Ascending aorta (tissue), 2 donors: ENCODE measurements at regions not wholly inside any gene's neighbourhood (a gene's known extent, or its start where the extent isn't known, plus 50 kb on each side); places are given as distances from the start of the nearest gene placed in this dataset.
"Not testable (repeated sequence)": the region's sequence is repeated elsewhere in the genome, so short reads cannot be mapped to it uniquely, and the experiment has no call there.

Source experiments
- DNase-seq, 2 donors: peaks; one replicate each; pipeline ENCODE4 v3.0.0-alpha.2; 2019; ENCODE audit warnings: low spot score in 2 of 2
- H3K27ac ChIP-seq, 2 donors: fragments of 200-600 bp; sonication (generic); one replicate each; pipeline ENCODE4 v1.5.1; 2016 to 2017; ENCODE audit warnings: mild to moderate bottlenecking in 1 of 2
- H3K27me3 ChIP-seq: fragments of 200-600 bp; sonication (generic); one replicate; pipeline ENCODE4 v1.5.1; 2017
- H3K36me3 ChIP-seq, 2 donors: fragments of 200-600 bp; sonication (generic); one replicate each; pipeline ENCODE4 v1.5.1; 2016
- H3K4me1 ChIP-seq, 2 donors: fragments of 200-600 bp; sonication (generic); one replicate each; pipeline ENCODE4 v1.5.1; 2016 to 2017; ENCODE audit warnings: mild to moderate bottlenecking in 1 of 2
- H3K4me3 ChIP-seq, 2 donors: fragments of 200-600 bp; sonication (generic); one replicate each; pipeline ENCODE4 v1.5.1; 2016 to 2017; ENCODE audit warnings: mild to moderate bottlenecking in 1 of 2
- H3K9me3 ChIP-seq, 2 donors: fragments of 200-600 bp; sonication (generic); one replicate each; pipeline ENCODE4 v1.5.1; 2016
- intact Hi-C: fragments of 100-400 bp; cut with DNase I; formaldehyde crosslinking; loops from one replicate; pipeline ENCODE4 v1.15.1; 2023
- TF ChIP-seq, protein P1 (sequence below), 3 experiments: fragments of 200-600 bp in 2 of 3; fragments of 450-650 bp in 1 of 3; sonication (generic) in 2 of 3; IDR thresholded peaks; one replicate each; pipeline ENCODE4 v1.5.1; 2016 to 2019; ENCODE audit warnings: antibody characterized with exemption in 3 of 3, mild to moderate bottlenecking in 1 of 3, moderate library complexity in 1 of 3

DNA sequence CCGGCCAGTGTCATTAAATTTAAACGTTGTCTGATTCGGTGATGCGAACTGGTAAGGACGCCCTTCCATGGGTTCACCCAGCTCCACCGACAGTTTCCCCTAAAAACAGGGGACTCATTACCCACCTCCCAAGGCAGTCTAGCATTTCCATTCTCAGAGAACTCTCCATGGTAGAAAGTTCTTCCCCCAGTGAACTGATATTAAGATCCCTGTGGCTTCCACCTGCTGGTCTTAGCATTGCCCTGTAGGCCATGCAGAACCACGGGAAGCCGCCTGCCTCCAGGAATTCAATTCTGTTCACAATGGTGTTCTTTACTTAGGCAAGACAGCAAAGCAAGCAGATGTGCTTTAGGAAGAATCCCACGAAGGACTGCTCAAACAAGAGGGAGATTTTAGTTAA lies 128.9 kb upstream of the NANOS1 start:
- Histone ChIP-seq H3K4me3 (no peak overlapping the region), H3K4me1 (no peaks in the 10 kb centered on the region), H3K27ac (no peak overlapping the region), H3K9me3 (no peaks in the 10 kb centered on the region), H3K27me3 (no peaks in the 10 kb centered on the region), H3K36me3 (no peaks in the 10 kb centered on the region)
- TF ChIP-seq, protein P1, sequence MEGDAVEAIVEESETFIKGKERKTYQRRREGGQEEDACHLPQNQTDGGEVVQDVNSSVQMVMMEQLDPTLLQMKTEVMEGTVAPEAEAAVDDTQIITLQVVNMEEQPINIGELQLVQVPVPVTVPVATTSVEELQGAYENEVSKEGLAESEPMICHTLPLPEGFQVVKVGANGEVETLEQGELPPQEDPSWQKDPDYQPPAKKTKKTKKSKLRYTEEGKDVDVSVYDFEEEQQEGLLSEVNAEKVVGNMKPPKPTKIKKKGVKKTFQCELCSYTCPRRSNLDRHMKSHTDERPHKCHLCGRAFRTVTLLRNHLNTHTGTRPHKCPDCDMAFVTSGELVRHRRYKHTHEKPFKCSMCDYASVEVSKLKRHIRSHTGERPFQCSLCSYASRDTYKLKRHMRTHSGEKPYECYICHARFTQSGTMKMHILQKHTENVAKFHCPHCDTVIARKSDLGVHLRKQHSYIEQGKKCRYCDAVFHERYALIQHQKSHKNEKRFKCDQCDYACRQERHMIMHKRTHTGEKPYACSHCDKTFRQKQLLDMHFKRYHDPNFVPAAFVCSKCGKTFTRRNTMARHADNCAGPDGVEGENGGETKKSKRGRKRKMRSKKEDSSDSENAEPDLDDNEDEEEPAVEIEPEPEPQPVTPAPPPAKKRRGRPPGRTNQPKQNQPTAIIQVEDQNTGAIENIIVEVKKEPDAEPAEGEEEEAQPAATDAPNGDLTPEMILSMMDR (IDR thresholded peaks at IDR 0.05) = no peak
- intact Hi-C loops = no loop called here
- DNase-seq = peak in 1 of 2 donors; percentile 44

DNA sequence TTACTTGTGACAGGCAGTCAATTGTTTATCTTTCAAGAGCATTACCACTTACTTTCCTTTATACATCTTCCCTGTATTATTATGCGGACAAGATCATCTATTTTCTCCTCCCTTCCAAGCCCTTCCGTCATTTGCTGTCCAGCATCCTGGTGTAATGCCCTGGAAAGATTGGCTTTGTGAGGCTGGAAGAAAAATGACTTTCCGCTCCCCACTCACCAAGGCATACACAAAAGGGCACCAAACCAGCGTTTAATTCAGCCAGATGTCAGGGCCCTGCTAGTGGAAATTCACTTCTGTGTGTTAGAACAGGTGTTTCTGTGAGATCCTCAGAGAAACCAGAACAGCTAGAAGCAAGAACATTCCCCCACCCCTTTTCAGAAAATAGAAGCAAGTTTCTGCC lies 128.1 kb upstream of the NANOS1 start:
- TF ChIP-seq, protein P1 (IDR thresholded peaks at IDR 0.05) = no peak

DNA sequence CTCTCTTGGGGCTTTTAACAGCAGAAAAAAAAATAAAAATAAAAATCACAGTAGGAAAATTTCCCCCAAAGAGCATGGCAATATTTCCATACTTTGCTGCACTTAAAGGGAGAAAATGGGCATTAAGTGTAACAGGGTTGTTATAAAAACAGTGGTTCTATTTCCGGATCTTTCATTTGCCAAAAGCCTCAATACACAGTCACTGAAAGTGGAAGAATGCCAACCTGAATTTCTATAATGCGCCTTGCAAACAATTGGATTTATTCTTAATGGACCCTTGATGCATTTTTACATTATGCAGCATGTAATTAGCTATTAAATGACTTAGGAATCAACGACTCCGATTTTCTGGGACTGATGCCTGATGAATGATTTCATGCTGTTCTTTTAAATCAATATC lies 127.6 kb upstream of the NANOS1 start:
- no peaks in the 10 kb centered on the region for H3K4me1 ChIP-seq
- no peak for DNase-seq
- H3K27me3 ChIP-seq = no peaks in the 10 kb centered on the region
- intact Hi-C loops = no loop called here
- no peaks in the 10 kb centered on the region for H3K36me3 ChIP-seq
- no peaks in the 10 kb centered on the region for H3K9me3 ChIP-seq
- no peak overlapping the region for H3K4me3 ChIP-seq
- H3K27ac ChIP-seq = no peak overlapping the region
- TF ChIP-seq, protein P1 (IDR thresholded peaks at IDR 0.05) = no peak

More for the DNA sequence above, 128.1 kb upstream of the NANOS1 start:
- Histone ChIP-seq H3K36me3 (no peaks in the 10 kb centered on the region), H3K4me3 (no peak overlapping the region), H3K4me1 (no peaks in the 10 kb centered on the region), H3K27me3 (no peaks in the 10 kb centered on the region), H3K27ac (no peak overlapping the region), H3K9me3 (no peaks in the 10 kb centered on the region)
- intact Hi-C loops = no loop called here
- no peak for DNase-seq

DNA sequence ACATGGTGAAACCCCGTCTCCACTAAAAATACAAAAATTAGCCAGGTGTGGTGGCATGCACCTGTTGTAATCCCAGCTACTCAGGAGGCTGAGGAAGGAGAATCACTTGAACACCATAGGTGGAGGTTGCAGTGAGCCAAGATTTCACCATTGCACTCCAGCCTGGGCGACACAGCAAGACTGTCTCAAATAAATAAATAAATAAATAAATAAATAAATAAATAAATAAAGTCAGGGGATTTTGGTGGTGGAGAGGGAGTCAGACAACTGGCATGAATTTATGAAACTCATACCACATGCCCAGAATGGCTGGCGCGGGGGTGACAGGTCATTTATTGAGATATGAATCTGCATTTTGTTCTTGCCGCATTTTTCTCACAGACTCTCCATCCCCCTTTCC lies 126.9 kb upstream of the NANOS1 start:
- H3K27me3 ChIP-seq, intact Hi-C loops, H3K27ac ChIP-seq, H3K4me1 ChIP-seq, H3K36me3 ChIP-seq, H3K9me3 ChIP-seq, H3K4me3 ChIP-seq: not testable (repeated sequence)
- peak in 1 of 2 donors; percentile 16 for DNase-seq

DNA sequence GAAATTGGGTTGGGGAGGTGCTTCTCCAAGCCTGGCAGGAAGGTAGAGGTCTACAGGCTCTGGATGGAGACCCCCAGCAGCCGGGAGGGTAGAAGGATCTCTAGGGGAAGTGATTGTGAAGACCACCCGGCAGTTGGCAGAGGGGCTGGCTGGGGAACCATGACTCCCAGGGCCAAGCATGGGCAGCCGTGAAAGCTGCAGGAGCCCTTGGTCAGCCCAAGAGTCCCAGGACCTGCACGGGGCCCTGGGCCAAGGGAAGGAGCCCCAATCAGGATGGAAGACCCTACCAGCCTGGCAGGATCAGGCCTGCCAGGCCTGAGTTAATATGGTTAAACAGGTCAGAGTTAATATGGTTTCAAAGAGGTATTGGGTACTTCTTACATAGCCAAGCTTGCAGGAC lies 126.3 kb upstream of the NANOS1 start:
- Histone ChIP-seq H3K4me1 (no peaks in the 10 kb centered on the region), H3K27me3 (no peaks in the 10 kb centered on the region), H3K27ac (no peak overlapping the region), H3K4me3 (no peak overlapping the region), H3K36me3 (no peaks in the 10 kb centered on the region), H3K9me3 (no peaks in the 10 kb centered on the region)
- DNase-seq = peak in 1 of 2 donors; percentile 43
- TF ChIP-seq, protein P1 (IDR thresholded peaks at IDR 0.05) = no peak
- intact Hi-C loops = no loop called here

DNA sequence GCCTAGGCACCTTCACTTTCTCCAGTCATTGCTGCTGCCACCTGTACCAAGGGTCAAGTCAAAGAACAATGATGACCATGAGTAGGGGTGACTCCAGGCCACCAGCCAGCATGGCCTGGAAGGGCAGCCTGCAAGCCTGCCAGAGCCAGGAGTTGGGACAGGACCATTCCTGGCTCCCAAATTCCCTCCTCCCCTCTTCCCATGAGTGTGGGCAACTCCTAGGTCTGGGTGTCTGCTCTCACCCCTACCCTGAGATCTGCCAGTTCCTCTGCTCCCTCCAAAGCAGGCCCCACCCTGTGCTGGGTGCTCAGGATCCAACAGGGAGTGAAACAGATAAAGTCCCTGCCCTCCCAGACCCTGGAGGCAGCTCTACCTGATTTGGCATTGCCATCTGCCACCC lies 125.8 kb upstream of the NANOS1 start:
- intact Hi-C loops = no loop called here
- Histone ChIP-seq H3K4me1 (no peaks in the 10 kb centered on the region), H3K9me3 (no peaks in the 10 kb centered on the region), H3K27ac (no peak overlapping the region), H3K36me3 (no peaks in the 10 kb centered on the region), H3K4me3 (no peak overlapping the region), H3K27me3 (no peaks in the 10 kb centered on the region)
- peak in 1 of 2 donors; percentile 22 for DNase-seq
- TF ChIP-seq, protein P1 (IDR thresholded peaks at IDR 0.05) = no peak
